GM19043 (cell line): ENCODE measurements at regions not wholly inside any gene's neighbourhood (a gene's known extent, or its start where the extent isn't known, plus 50 kb on each side); places are given as distances from the start of the nearest gene placed in this dataset.

ENCODE experiments used
- ATAC-seq: cut with Tn5 transposase; IDR thresholded peaks from one replicate; pipeline ENCODE4 v1.9.1; 2021; ENCODE audit warnings: low read depth; ENCODE audit not compliant: unreplicated experiment

DNA sequence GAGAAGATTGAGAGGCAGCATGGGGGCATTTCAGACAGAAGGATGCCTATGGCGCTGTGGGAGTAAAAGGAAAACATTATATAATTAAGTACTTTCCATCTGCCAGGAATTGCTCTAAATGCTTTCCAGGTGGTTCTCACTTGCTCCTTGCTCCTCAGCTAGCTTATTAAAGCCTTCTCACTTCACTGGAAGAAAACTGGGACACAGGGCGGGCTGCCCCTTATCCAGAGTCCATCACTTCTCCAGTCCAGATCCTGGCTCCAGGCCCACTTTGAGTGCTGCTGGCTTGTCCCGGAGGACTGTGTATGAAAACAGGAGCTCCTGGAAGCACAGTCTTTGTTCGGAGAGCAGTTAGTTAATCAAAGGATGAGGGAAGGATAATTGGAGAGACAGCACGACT lies 409.9 kb upstream of the ADAMTS16 start:
- no peak for ATAC-seq

DNA sequence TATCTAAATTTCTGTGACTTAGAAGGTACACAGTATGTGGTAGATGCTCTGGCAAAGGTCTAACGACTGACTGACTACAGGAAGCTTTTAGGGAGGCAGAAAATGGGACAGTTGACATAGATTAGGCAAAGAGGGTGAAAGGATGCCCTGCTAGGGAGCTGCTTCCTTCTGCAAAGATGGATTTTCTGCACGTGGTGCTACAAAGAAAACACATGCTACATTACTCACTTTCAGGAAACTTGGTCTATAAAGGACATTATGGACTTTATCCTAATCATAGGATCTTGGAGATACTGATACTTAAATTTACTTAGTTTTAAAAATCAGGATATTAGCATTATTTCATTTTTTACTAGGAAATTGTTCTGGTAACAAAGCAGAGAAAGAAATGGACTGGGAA lies 405.8 kb upstream of the ADAMTS16 start:
- no peak for ATAC-seq

DNA sequence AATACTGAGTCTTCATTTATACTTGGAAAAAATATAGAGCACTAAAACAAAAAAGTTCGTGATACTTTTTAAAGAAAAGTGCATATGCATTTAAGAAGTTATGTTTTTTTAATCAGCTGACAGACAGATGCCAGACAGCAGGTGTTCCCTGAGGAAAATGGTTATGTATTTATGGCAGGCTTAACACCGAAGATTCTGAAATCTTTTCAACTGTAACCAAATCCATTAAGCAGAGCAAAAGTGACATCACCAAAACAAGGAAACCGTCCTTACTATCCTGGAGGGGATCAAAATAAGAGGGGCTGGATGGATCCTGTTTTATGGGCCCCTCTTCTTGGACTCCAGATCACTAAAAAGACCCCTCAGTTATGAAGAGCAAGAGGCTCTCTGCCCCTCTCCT lies 404.9 kb upstream of the ADAMTS16 start:
- ATAC-seq, result no peak

DNA sequence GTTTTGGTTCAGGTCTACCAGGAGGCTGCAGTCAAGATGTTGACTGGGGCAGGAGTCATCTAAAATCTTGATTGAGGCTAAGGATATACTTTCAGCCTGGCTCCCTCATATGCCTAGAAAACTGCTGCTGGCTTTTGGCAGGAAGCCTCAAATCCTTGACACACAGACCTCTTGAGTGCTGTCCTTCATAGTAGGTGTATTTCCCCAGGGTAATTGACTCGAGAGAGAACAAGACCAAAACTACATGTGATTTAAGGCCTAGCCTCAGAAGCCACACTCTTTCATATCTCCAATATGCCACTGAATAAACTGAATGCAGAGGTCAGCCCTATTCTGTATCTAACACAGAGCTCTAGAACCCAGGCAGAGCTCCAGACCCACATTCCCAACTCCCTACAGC lies 402.3 kb upstream of the ADAMTS16 start:
- ATAC-seq, result no peak

DNA sequence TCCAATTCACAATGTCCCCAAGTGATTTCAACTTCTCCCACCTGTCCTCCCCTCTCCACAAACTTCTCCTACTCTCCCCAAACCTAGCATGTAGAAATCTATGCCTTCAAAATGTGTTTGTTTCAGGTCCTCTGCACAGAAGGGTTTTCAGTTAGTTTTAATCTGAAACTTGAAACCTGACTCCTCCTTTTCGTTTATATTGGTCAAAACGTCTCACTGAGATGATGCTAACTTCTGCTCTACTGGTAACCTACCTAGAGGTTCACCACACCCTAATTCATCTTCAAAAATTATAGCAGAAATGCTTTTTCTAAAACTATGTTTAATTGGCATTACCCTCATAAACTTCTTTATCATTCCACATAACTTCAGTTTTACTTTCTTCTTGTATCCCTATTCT lies 401.8 kb upstream of the ADAMTS16 start:
- ATAC-seq, result no peak

DNA sequence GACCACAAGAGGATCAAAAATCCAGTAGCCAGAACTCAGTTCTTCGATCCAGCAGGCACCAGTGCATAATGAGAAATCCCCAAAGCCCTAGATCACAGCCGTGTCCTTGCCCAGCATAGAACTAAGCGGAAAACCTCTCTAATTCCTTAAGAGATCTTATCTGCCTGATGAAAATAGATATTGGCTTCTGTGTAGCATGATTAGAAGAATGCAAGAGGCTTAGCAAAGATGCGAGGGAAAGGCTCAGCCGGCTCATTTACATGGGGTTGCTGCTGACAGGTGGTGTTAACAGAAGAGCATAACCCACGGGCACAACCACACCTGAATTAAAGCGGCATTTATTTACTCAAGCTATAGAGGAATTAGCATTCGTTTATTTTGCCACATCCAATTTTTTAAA lies 400.0 kb upstream of the ADAMTS16 start:
- no peak for ATAC-seq

DNA sequence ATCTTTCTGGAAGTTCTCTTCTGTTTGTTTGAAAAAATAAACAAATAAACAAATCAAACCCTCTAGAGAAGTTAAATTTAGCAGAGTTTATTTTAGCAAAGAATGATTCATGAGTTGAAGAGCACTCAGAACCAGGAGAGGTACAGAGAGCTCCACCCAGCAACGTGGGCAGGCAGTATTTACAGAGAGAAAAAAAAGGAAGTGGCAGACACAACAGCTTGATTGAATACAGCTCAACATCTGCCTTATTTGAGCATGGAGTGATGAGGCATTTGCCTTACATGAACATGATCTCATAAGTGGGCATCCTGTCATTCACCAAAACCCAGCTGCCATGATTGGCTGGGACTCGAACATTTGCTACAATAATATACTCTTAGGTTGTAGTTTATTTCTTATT lies 381.6 kb upstream of the ADAMTS16 start:
- no peak for ATAC-seq

DNA sequence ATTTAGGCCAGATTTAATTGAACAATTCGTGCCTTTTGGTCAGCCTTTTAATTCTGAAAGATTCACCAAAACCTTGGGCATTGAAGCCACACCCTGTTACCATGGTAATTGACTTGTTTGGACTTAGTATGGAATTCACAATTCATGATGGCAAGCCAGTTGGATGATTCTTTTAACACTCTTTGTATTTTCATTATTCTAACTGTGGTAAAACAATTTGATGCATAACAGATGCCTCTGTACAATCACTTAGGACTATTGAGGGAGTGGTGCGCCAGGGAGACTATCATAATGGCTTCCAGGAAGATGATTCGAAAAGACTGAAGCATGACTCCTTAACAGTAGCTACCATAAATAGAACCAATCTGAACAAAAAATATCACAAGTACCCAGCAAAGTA lies 381.1 kb upstream of the ADAMTS16 start:
- ATAC-seq, result no peak

DNA sequence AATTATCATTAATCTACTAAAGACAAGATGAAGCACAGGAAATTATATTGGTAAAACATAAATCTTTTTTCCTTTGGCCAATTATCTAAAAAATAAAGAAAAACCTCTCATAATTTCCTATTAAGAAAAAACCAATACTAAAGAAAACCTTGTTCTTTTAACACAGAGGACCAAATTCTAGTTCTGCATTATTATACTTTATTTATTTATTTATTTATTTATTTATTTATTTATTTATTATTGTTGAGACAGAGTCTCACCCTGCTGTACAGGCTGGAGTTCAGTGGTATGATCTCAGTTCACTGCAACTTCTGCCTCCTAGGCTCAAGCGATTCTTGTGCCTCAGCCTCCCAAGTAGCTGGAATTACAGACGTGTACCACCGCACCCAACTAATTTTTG lies 377.8 kb upstream of the ADAMTS16 start:
- ATAC-seq, result no peak

DNA sequence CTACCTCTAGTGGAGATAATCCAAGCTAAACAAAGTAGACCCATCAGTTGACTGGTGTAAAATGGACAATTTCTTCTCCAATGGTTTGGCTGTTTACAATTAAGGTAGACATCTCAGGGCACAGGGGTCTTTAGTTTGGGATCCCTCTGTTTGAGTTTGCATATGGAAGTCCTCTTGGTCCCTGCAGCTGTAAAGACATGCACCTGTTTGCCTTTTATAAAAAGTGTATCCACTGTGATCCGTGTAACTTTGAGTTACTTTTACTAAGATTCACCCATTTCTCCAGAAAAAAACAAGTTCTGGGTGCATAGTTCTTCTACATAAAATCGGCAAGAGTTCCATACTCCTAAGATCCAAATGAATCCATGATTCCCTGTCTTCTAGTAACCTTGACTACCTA lies 374.7 kb upstream of the ADAMTS16 start:
- no peak for ATAC-seq

DNA sequence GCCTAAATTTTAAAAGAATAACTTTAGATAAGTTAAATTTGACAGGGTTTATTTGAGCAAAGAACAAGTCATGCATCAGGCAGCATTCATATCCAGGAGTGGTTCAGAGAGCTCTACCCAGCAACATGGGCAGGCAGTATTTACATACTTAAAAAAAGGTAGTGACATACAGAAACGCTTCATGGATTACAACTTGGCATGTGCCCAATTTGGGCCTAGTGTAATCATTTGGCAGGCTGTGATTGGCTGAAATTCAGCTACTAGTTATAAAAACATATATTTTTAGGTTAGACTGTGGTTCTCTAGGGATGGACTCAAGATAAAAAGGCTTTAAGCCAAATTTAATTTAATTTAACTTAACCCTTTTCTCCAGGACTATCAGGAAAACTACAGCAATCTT lies 374.0 kb upstream of the ADAMTS16 start:
- no peak for ATAC-seq

DNA sequence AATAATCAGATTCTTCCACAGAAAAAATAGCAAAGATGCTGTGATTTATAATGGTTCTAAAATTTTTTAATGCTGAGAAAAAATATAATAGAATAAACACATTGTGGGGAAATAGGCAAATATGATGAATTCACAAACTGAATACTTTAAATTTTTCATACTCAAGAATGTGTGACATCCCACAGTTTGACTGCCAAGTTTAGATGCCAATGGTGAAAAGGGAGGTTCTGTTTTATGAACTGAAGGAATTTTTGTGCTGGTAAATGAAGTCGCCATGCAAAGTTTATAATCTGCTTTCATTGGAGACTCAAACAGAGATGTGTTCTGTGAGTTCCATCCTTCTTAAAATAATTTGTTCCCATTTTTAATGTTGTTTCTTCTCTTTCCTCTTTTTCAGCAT lies 367.5 kb upstream of the ADAMTS16 start:
- ATAC-seq, result no peak

DNA sequence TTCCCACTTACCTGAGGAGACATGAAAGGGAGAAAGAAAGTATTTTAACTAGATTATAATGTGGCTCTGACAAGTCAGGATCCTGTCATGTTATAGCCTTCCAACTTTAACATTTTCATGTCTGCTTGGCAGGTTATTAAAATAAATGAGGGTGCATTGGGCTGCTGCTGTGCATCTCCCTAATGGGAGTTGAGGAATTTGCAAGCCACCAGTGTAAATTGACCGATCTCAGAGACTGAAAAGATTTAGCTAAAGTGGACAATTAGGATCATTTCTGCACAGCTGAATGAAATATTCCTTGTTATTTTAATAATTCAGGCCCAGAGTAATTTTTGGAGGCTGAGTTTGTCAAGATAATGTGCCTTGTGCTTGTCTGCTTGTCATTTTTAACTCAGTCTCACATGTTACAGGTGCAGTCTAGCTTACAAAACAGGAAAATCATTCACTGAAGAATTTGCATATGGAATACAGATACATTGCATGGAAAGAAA lies 366.3 kb upstream of the ADAMTS16 start:
- ATAC-seq, result no peak

DNA sequence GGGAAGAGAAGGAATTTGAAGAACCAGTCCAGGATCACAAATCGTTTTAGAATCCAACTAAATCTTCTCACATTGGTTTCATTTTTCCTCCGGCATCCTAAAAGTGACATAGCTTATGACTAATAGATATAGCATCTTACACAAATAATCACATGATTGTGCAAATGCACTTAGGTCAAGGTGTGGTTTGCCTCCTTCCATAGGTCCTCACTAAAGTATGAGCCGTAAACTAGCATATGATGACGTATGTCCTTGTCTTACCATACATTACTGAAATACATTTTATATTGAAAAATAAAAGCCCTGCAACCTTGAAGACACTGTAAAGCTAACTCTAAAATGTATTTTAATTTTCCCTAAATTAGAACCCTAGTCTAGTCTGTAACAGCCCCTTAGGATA lies 362.7 kb upstream of the ADAMTS16 start:
- no peak for ATAC-seq

DNA sequence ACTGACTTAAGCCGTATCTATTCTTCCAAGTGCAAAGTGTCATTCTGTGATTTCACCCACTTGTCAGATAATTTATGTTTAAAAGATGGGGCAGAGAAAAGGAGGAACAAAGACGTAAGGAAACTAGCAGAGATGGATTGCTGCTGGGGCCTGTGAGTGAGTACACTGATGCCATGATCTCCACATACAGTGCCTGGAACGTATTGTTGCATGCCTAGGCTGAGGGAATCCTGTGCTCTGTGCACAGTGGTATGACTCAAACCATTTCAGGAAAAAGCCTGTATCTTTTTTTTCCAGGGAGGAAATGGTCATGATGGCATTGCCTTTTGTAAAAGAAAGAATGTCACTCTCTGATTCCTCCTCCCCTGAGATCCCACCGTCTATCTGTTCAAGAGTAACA lies 359.5 kb upstream of the ADAMTS16 start:
- no peak for ATAC-seq

DNA sequence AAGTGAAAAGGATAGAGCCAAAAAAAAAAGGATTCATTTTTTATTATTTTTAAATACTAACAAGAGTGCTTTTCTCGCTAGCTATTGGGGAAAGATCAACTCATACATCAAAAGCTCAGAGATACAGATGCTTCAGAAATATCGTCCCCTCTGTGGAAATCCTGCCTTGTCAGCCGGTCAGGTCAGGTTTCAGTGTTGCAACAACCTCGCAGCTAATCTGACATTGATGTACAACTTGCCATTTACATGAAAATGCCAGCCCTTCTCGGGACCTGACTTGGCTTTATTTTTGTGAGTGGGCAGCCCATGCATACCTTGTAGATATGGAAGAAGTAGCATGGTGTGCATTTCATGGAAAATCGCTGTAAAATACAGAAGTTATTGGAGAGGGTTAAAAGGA lies 358.8 kb upstream of the ADAMTS16 start:
- ATAC-seq, result no peak

DNA sequence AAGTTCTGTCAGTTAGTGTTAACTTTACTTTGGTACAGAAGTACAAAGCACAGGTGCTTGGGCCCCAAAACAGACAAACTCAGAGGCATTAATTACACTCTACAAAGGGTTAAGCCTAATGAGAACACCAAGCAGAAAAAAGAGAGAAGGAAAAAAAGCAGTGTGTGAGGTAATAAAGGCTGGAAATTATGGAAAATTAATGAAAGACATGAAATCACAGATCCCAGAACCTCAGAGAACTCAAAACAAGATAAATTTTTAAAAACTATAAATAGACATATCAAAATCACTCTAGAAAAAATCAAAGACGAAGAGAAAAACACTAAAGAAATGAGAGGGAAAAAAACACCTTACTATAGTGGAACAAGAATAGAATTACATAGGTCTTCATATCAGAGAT lies 354.2 kb upstream of the ADAMTS16 start:
- ATAC-seq, result no peak

DNA sequence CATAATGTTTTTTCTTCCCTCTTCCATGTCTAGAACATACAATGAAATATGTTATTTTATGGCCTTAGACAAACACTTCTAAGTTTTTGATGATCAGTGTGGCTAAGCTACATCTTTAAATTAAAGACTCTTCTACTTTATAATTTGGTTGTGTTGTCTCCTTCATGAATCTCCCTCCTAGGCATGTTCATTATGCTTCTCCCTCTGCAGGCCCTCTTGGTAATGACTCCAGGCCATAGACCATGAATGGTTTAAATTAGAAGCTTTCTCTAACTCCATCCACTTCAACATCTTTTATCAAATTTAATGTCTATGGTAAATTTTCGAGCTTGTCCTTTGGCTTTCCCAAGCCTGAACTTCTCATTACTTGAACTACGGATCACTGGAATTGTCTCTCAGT lies 342.7 kb upstream of the ADAMTS16 start:
- no peak for ATAC-seq

DNA sequence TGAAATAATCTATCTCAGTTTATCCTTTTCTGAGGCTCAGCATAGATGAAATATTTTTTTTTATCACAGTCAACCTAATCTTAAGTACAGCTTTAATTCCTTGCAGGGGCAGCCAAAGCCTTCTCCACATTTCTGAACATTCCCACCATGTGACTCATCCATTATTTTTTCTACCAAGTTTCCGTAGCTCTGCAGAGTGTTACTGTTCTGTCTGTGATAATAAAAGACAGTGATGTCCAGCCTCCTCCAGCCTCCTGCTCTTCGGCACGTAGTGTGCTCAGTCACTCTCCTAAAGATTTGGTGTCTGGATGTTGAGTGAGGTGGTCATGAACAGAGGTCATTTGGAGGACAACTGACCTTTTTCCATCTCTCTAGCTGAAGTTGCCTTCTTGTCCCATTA lies 338.1 kb upstream of the ADAMTS16 start:
- no peak for ATAC-seq

DNA sequence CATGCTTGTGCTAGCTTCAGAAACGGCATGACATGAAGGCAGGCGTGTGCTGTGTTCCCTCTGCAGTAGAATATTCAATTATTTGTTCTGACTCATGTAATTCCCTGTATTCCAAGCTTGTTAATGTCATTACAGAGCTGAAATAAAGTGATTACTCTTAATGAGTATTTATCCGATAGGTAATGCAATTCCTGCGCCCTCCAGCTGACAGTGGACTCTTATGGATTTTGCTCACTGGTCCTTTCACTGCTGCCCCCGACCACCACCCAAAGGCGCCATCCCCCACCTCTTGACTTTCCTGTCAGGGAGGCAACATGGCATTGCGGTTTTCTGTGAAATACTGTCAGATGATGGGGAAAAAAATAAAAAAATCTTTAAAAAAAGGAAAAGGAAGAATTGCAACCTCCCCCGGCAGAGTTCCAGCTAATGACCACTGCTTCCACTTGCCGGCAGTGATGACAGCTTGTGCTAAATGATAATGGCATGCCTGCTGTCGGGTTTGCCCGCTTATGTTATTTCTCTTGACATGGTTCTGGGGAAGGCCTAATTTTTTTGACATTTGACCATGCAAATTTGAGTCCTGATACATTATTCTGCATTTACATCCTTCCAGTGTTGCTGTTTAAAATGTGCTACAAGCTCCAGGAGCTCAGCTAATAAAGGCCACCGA lies 335.3 kb upstream of the ADAMTS16 start:
- ATAC-seq, result no peak

DNA sequence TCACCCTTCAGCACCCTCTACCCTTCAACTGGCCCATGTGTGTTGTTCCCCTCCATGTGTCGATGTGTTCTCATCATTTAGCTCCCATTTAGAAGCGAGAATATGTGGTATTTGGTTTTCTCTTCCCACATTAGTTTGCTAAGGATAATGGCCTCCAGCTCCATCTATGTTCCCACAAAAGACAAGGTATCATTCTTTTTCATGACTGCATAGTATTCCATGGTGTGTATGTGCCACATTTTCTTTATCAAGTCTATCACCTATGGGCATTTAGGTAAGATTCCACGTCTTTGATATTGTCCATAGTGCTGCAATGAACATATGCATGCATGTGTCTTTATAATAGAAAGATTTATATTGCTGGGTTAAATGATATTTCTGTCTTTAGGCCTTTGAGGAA lies 325.1 kb upstream of the ADAMTS16 start:
- ATAC-seq, result no peak

DNA sequence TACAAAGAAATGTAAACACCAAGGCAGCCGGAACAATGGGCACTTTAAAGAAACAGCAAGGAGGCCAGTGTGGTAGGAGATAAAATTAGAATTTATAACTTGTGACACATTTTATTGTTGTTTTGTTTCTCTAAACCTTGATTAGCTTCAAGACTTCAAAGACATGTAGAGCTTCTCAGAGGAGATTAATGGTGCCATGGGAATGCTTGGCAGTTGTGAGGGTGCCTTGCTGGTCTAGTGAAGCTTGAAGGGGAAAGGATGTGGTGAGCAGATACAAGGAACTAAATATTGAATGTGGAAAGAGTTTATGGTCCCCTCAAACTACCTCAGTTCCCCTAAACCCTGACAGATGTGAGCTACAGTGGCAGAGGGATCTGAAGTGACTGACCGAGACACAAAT lies 322.4 kb upstream of the ADAMTS16 start:
- ATAC-seq, result no peak

DNA sequence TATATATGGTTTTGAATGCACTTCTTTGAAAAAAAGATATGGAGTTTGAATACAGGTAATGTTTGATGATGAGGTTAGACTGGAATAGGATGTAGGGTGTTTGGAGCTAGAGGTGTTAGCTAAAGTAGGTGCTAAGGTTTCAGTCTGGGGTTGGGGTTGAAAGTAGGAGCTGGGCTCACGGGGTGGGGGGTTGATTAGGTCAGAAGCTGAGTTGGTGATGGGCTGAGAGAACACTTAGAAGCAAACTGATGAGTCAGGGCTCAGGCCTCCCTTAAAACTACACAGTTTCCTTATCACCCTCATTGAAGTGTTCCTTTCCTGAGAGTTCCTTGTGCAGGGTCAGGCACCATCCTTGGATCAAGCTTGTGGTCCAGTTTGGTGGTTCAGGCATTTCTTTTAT lies 308.8 kb upstream of the ADAMTS16 start:
- no peak for ATAC-seq
